K562 (cell line): ENCODE measurements at regions not wholly inside any gene's neighbourhood (a gene's known extent, or its start where the extent isn't known, plus 50 kb on each side); places are given as distances from the start of the nearest gene placed in this dataset.
A peak's percentile ranks its signal among the peaks of the same experiment; 100 is the strongest.

Experiments used
- ATAC-seq: fragments of 200-7000 bp; cut with Tn5 transposase; 3 replicates; pipeline ENCODE4 v1.9.1; 2020; ENCODE audit warnings: moderate library complexity
- BruUV-seq: library from RNA; stranded (reverse); fragments of 400-500 nt; replicated peaks from 2 replicates; lab custom pipeline; 2021; lab: Mats Ljungman, UMichigan
- CTCF ChIA-PET: fragments of 300-600 bp; formaldehyde crosslinking; extraction: SDS; loops from one replicate; lab custom pipeline; 2021; ENCODE audit warnings: low intra/inter-chr PET ratio; lab: Yijun Ruan, JAX
- POLR2A ChIA-PET: fragments of 300-600, 350-650 bp; sonication (Branson Sonifier 250); formaldehyde crosslinking; extraction: SDS; loops from one replicate; lab custom pipeline; 2021; ENCODE audit warnings: antibody characterized with exemption, inconsistent platforms; lab: Yijun Ruan, JAX
- DNase-seq, 4 experiments: peaks; one replicate each; pipeline versions ENCODE4 v3.0.0 to v3.0.0-alpha.2; 2011 to 2018; ENCODE audit warnings: low spot score in 3 of 4, mixed read lengths in 3 of 4; ENCODE audit errors: extremely low read depth in 1 of 4
- FAIRE-seq: peaks from 2 replicates; lab custom pipeline; 2011; peaks lifted over from hg19 to GRCh38; lab: Jason Lieb, UNC
- H2AFZ ChIP-seq: 2 replicates; pipeline ENCODE4 v1.6.0; 2011; ENCODE audit warnings: low read depth, low read length, control low read depth, inconsistent platforms
- H3K27ac ChIP-seq: fragments of 200-600 bp; 3 replicates; pipeline ENCODE4 v1.8.0; 2011; ENCODE audit warnings: low read depth, mild to moderate bottlenecking, control low read depth, inconsistent platforms, low read length, moderate library complexity, mixed read lengths; ENCODE audit errors: extremely low read depth
- H3K27me3 ChIP-seq, 2 experiments: fragments of 300-600 bp in 1 of 2; 2 replicates in 1 of 2; 3 replicates in 1 of 2; pipeline versions ENCODE4 v1.6.0 to v1.8.0; 2011; ENCODE audit warnings: inconsistent platforms in 2 of 2, low read length in 2 of 2, mild to moderate bottlenecking in 1 of 2, mixed read lengths in 1 of 2, moderate library complexity in 1 of 2; ENCODE audit not compliant: control insufficient read depth in 2 of 2, insufficient read depth in 2 of 2
- H3K36me3 ChIP-seq: fragments of 300-600 bp; 3 replicates; pipeline ENCODE4 v1.8.0; 2011; ENCODE audit warnings: mild to moderate bottlenecking, low read length, inconsistent platforms; ENCODE audit not compliant: control insufficient read depth, insufficient read depth
- H3K4me1 ChIP-seq, 2 experiments: fragments of 200-600 bp in 1 of 2; replicated peaks in 1 of 2; 2 replicates in 1 of 2; 3 replicates in 1 of 2; pipeline versions ENCODE4 v1.5.1 to v1.8.0; 2011; ENCODE audit warnings: inconsistent platforms in 2 of 2, low read length in 2 of 2, mild to moderate bottlenecking in 1 of 2, mixed read lengths in 1 of 2, moderate library complexity in 1 of 2; ENCODE audit not compliant: control insufficient read depth in 2 of 2, insufficient read depth in 2 of 2
- H3K4me2 ChIP-seq: 2 replicates; pipeline ENCODE4 v1.6.1; 2011; ENCODE audit warnings: low read length, control low read depth, inconsistent platforms, mixed read lengths; ENCODE audit not compliant: insufficient read depth
- H3K4me3 ChIP-seq: fragments of 200-600 bp; sonication (generic), shearing (Covaris generic); 2 replicates; pipeline ENCODE4 v1.5.1; 2016; ENCODE audit warnings: control low read depth, inconsistent platforms
- H3K79me2 ChIP-seq: fragments of 200-600 bp; 3 replicates; pipeline ENCODE4 v1.8.0; 2011; ENCODE audit warnings: low read length, inconsistent platforms; ENCODE audit not compliant: control insufficient read depth, insufficient read depth
- H3K9ac ChIP-seq, 2 experiments: 2 replicates each; pipeline versions ENCODE4 v1.6.0 to v1.6.1; 2011; ENCODE audit warnings: low read depth in 2 of 2, low read length in 2 of 2, control low read depth in 1 of 2, inconsistent platforms in 1 of 2, mild to moderate bottlenecking in 1 of 2, mixed read lengths in 1 of 2; ENCODE audit not compliant: insufficient read depth in 1 of 2
- H3K9me1 ChIP-seq: one replicate; pipeline ENCODE4 v1.6.0; 2011; ENCODE audit warnings: inconsistent platforms, mild to moderate bottlenecking, low read length, moderate library complexity; ENCODE audit not compliant: control insufficient read depth, insufficient read depth
- H3K9me3 ChIP-seq: replicated peaks from 2 replicates; pipeline ENCODE4 v1.5.1; 2011; ENCODE audit warnings: low read depth, low read length, inconsistent platforms; ENCODE audit not compliant: control insufficient read depth, insufficient read depth
- H4K20me1 ChIP-seq: replicated peaks from 2 replicates; pipeline ENCODE4 v1.6.1; 2011; ENCODE audit warnings: low read length, inconsistent platforms, mixed read lengths; ENCODE audit not compliant: control insufficient read depth, insufficient read depth
- CEBPG ChIP-seq, 3 experiments: fragments of 200-800 bp in 1 of 3; sonication (Bioruptor generic) in 1 of 3; sonication (generic) in 1 of 3; formaldehyde crosslinking in 1 of 3; IDR thresholded peaks in 2 of 3; conservative IDR thresholded peaks in 1 of 3; 2 replicates each; pipeline versions ENCODE4 v1.6.1 to v1.8.0; 2016 to 2022; ENCODE audit warnings: missing compliant biosample characterization in 2 of 3, missing genetic modification characterization in 2 of 3, mild to moderate bottlenecking in 1 of 3, missing genetic modification reagents in 1 of 3
- CREB1 ChIP-seq, 2 experiments: sonication (generic) in 1 of 2; formaldehyde crosslinking in 1 of 2; IDR thresholded peaks; 2 replicates each; pipeline versions ENCODE4 v1.6.1 to v1.8.0; 2012 to 2022; ENCODE audit warnings: inconsistent platforms in 1 of 2, mild to moderate bottlenecking in 1 of 2, missing genetic modification reagents in 1 of 2, moderate library complexity in 1 of 2
- POLR2A ChIP-seq: fragments of 450-650 bp; conservative IDR thresholded peaks from 2 replicates; pipeline ENCODE4 v1.6.1; 2016
- TEAD2 ChIP-seq: fragments of 450-650 bp; IDR thresholded peaks from 2 replicates; pipeline ENCODE4 v1.6.1; 2016; ENCODE audit warnings: missing genetic modification characterization, control low read depth, missing compliant biosample characterization
- ZBTB40 ChIP-seq, 2 experiments: fragments of 450-650 bp in 1 of 2; sonication (generic) in 1 of 2; formaldehyde crosslinking in 1 of 2; IDR thresholded peaks; 2 replicates each; pipeline versions ENCODE4 v1.7.1 to v1.9.0; 2016 to 2022; ENCODE audit warnings: inconsistent platforms in 1 of 2, mild to moderate bottlenecking in 1 of 2, missing genetic modification reagents in 1 of 2
- WGBS: fragments of 100-300 bp; shearing (Covaris generic); methylation state at CpG from one replicate; pipeline ENCODE4 v1.1.6; 2016; ENCODE audit warnings: low coverage, mixed read lengths; ENCODE audit not compliant: insufficient coverage; ENCODE audit errors: missing lambda C conversion rate; 5-methylcytosine and 5-hydroxymethylcytosine counted together
- in situ Hi-C: fragments of 300-500 bp; cut with MboI; formaldehyde crosslinking; loops from 4 replicates; pipeline ENCODE4 v1.15.0; 2018; ENCODE audit warnings: inconsistent platforms, mixed read lengths
- intact Hi-C: fragments of 100-400 bp; cut with micrococcal nuclease; formaldehyde crosslinking; loops from 2 replicates; pipeline ENCODE4 v1.14.2; 2022

- BruUV-seq = no TSS peak
- no peaks in the 10 kb centered on the region for H3K36me3 ChIP-seq
- H3K9ac ChIP-seq = no peak overlapping the region
- no peak overlapping the region for H2AFZ ChIP-seq
- POLR2A ChIA-PET = interaction anchor here (1.0 kb wide), 1 partner anchor 30 kb away, joined by 3 read pairs; no protein-coding TSS in a partner anchor
- H3K27ac ChIP-seq = no peak overlapping the region
- no peaks in the 10 kb centered on the region for H3K9me3 ChIP-seq
- H3K4me1 ChIP-seq = peaks cover 0 to 9% of the 10 kb centered on the region in 2 experiments; a peak in 1 of 5 replicates
- no peaks in the 10 kb centered on the region for H3K27me3 ChIP-seq
- TF ChIP-seq TEAD2 (tag) (no peak), POLR2A (no peak)
- intact Hi-C loops = no loop called here
- no peak overlapping the region for H3K4me2 ChIP-seq
- H3K9me1 ChIP-seq = no peaks in the 10 kb centered on the region
- CTCF ChIA-PET = no interaction called here
- in situ Hi-C loops = no loop called here
- no peak overlapping the region for H3K4me3 ChIP-seq
- H3K79me2 ChIP-seq = no peaks in the 10 kb centered on the region
- no peaks in the 10 kb centered on the region for H4K20me1 ChIP-seq
- ATAC-seq (0 out of 3 replicates have a peak, but pooled peaks have one; percentile 41), FAIRE-seq (peak; percentile 60), DNase-seq (no peak)
These were observed 104.9 kb downstream of the CEP44 start for GRCh38 chr4:174388461-174389145.

DNA sequence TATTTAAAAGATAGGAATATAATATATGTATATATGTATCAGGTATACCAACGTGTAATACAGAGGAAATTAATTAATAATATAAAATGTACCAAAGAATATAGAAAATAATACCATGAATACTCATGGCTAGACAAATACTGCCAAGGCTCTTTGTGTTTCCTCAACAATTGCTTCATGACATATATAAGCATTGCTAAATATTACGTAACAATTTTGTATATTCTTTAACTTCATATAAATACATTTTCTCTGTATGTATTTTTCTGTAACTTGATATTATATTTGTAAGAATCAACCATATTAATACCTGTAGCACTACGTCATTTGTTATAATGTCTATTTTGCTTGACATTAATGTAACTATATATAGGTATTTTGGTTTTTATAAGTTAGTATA, 104.0 kb downstream of the CEP44 start:
- no peak overlapping the region for H3K4me2 ChIP-seq
- POLR2A ChIA-PET = interaction anchor here (1.0 kb wide), 1 partner anchor 29 kb away, joined by 3 read pairs; no protein-coding TSS in a partner anchor
- peaks cover 0 to 9% of the 10 kb centered on the region in 2 experiments; a peak in 2 of 5 replicates for H3K4me1 ChIP-seq
- no peaks in the 10 kb centered on the region for H4K20me1 ChIP-seq
- BruUV-seq = no TSS peak
- no peak overlapping the region for H3K27ac ChIP-seq
- FAIRE-seq = no peak
- no peak for DNase-seq
- H3K9ac ChIP-seq = no peak overlapping the region
- ATAC-seq = no peak
- in situ Hi-C loops = no loop called here
- CTCF ChIA-PET = no interaction called here
- no peaks in the 10 kb centered on the region for H3K27me3 ChIP-seq
- no peak overlapping the region for H2AFZ ChIP-seq
- H3K9me1 ChIP-seq = no peaks in the 10 kb centered on the region
- no peaks in the 10 kb centered on the region for H3K79me2 ChIP-seq
- 72% methylated on average over 3 of the region's 3 CpGs for WGBS
- no peak overlapping the region for H3K4me3 ChIP-seq
- intact Hi-C loops = no loop called here
- H3K9me3 ChIP-seq = no peaks in the 10 kb centered on the region
- H3K36me3 ChIP-seq = no peaks in the 10 kb centered on the region
- TF ChIP-seq CEBPG (CRISPR knock-in tag; IDR thresholded peaks at IDR 0.05) (no peak), CEBPG (tag; conservative IDR thresholded peaks at IDR 0.05 in 1 of 2, IDR thresholded peaks at IDR 0.05 in 1 of 2) (peak; percentile 54 to 92; a peak in 3 of 4 replicates), ZBTB40 (IDR thresholded peaks at IDR 0.05) (no peak), ZBTB40 (CRISPR knock-in tag; IDR thresholded peaks at IDR 0.05) (no peak), CREB1 (IDR thresholded peaks at IDR 0.05) (no peak), CREB1 (CRISPR knock-in tag; IDR thresholded peaks at IDR 0.05) (no peak)
